BE2C (cell line): ENCODE measurements at regions not wholly inside any gene's neighbourhood (a gene's known extent, or its start where the extent isn't known, plus 50 kb on each side); places are given as distances from the start of the nearest gene placed in this dataset.

ENCODE experiments used
- DNase-seq: peaks from one replicate; pipeline ENCODE4 v3.0.0-alpha.2; 2020
- H3K27me3 ChIP-seq: fragments of 250-450 bp; sonication (Bioruptor Pico); 2 replicates; pipeline ENCODE4 v1.5.1; 2020; ENCODE audit warnings: mild to moderate bottlenecking
- H3K36me3 ChIP-seq: fragments of 250-450 bp; sonication (Bioruptor Pico); 2 replicates; pipeline ENCODE4 v1.5.1; 2020; ENCODE audit warnings: mild to moderate bottlenecking
- H3K4me1 ChIP-seq: fragments of 250-450 bp; sonication (Bioruptor Pico); 2 replicates; pipeline ENCODE4 v1.5.1; 2020
- H3K4me3 ChIP-seq: 2 replicates; pipeline ENCODE4 v1.5.1; 2011; ENCODE audit warnings: low read depth, low read length
- H3K9me3 ChIP-seq: fragments of 250-450 bp; sonication (Bioruptor Pico); 2 replicates; pipeline ENCODE4 v1.5.1; 2020
- CTCF ChIP-seq: IDR thresholded peaks from 2 replicates; pipeline ENCODE4 v1.5.1; 2012; ENCODE audit warnings: mild to moderate bottlenecking, low read depth, low read length

GRCh38 chr6:101341926-101342325 is 51.6 kb upstream of the GRIK2 start:
- no peak for DNase-seq
- no peak for TF ChIP-seq CTCF
- H3K36me3 ChIP-seq = no peaks in the 10 kb centered on the region
- no peaks in the 10 kb centered on the region for H3K4me1 ChIP-seq
- no peaks in the 10 kb centered on the region for H3K27me3 ChIP-seq
- H3K4me3 ChIP-seq = no peak overlapping the region
- no peaks in the 10 kb centered on the region for H3K9me3 ChIP-seq
